ENCODE measurements at regions not wholly inside any gene's neighbourhood (a gene's known extent, or its start where the extent isn't known, plus 50 kb on each side); places are given as distances from the start of the nearest gene placed in this dataset.

- H3K9ac ChIP-seq (ENCODE audit: low read length) = no peak overlapping the region
- no peaks in the 10 kb centered on the region for H3K27me3 ChIP-seq (ENCODE audit: insufficient read depth, low read depth, low read length)
- TF ChIP-seq MXI1 (conservative IDR thresholded peaks at IDR 0.05; ENCODE audit: poor library complexity, severe bottlenecking) (no peak), EP300 (conservative IDR thresholded peaks at IDR 0.05; ENCODE audit: poor library complexity, severe bottlenecking) (no peak), REST (IDR thresholded peaks at IDR 0.05; ENCODE audit: borderline replicate concordance) (no peak), TAF1 (IDR thresholded peaks at IDR 0.05; ENCODE audit: low read depth) (no peak), CTCF (IDR thresholded peaks at IDR 0.05; ENCODE audit: poor library complexity, severe bottlenecking) (no peak), POLR2AphosphoS5 (IDR thresholded peaks at IDR 0.05) (no peak), SMC3 (conservative IDR thresholded peaks at IDR 0.05; ENCODE audit: poor library complexity) (no peak), RAD21 (conservative IDR thresholded peaks at IDR 0.05) (no peak), EZH2 (IDR thresholded peaks at IDR 0.05; ENCODE audit: borderline replicate concordance, insufficient read depth, low read length, poor library complexity, severe bottlenecking) (no peak)
- no peaks in the 10 kb centered on the region for H3K36me3 ChIP-seq (ENCODE audit: insufficient read depth, low read length)
- no peak overlapping the region for H3K4me3 ChIP-seq (ENCODE audit: low read length)
- no peaks in the 10 kb centered on the region for H4K20me1 ChIP-seq (ENCODE audit: insufficient read depth)
- no peak overlapping the region for H2AFZ ChIP-seq (ENCODE audit: low read depth, low read length)
- H3K4me2 ChIP-seq (ENCODE audit: low read length) = no peak overlapping the region
- H3K79me2 ChIP-seq (replicated peaks; ENCODE audit: insufficient read depth, low read length) = no peaks in the 10 kb centered on the region
- H3K9me3 ChIP-seq (ENCODE audit: low read length) = no peaks in the 10 kb centered on the region
- H3K27ac ChIP-seq (ENCODE audit: low read length) = no peak overlapping the region
- no peaks in the 10 kb centered on the region for H3F3A ChIP-seq (ENCODE audit: insufficient read depth, low read length, poor library complexity, severe bottlenecking)
- no peaks in the 10 kb centered on the region for H3K9me2 ChIP-seq (ENCODE audit: insufficient read depth, low read length)
Observed at GRCh38 chr16:85164838-85165516, 52.7 kb upstream of the CIBAR2 start.

- H3F3A ChIP-seq (ENCODE audit: insufficient read depth, low read length, poor library complexity, severe bottlenecking) = no peaks in the 10 kb centered on the region
- H4K20me1 ChIP-seq (ENCODE audit: insufficient read depth) = no peaks in the 10 kb centered on the region
- H3K79me2 ChIP-seq (replicated peaks; ENCODE audit: insufficient read depth, low read length) = no peaks in the 10 kb centered on the region
- no peak overlapping the region for H3K4me3 ChIP-seq (ENCODE audit: low read length)
- TF ChIP-seq EP300 (conservative IDR thresholded peaks at IDR 0.05; ENCODE audit: poor library complexity, severe bottlenecking) (no peak), CTCF (IDR thresholded peaks at IDR 0.05; ENCODE audit: poor library complexity, severe bottlenecking) (no peak), EZH2 (IDR thresholded peaks at IDR 0.05; ENCODE audit: borderline replicate concordance, insufficient read depth, low read length, poor library complexity, severe bottlenecking) (no peak), TAF1 (IDR thresholded peaks at IDR 0.05; ENCODE audit: low read depth) (no peak), SMC3 (conservative IDR thresholded peaks at IDR 0.05; ENCODE audit: poor library complexity) (no peak), RAD21 (conservative IDR thresholded peaks at IDR 0.05) (no peak), POLR2AphosphoS5 (IDR thresholded peaks at IDR 0.05) (no peak), REST (IDR thresholded peaks at IDR 0.05; ENCODE audit: borderline replicate concordance) (no peak), MXI1 (conservative IDR thresholded peaks at IDR 0.05; ENCODE audit: poor library complexity, severe bottlenecking) (no peak)
- peaks cover 7% of the 10 kb centered on the region for H3K27me3 ChIP-seq (ENCODE audit: insufficient read depth, low read depth, low read length)
- H3K27ac ChIP-seq (ENCODE audit: low read length) = no peak overlapping the region
- H3K36me3 ChIP-seq (ENCODE audit: insufficient read depth, low read length) = no peaks in the 10 kb centered on the region
- H3K9me3 ChIP-seq (ENCODE audit: low read length) = no peaks in the 10 kb centered on the region
- H2AFZ ChIP-seq (ENCODE audit: low read depth, low read length) = no peak overlapping the region
- no peaks in the 10 kb centered on the region for H3K9me2 ChIP-seq (ENCODE audit: insufficient read depth, low read length)
- no peak overlapping the region for H3K4me2 ChIP-seq (ENCODE audit: low read length)
- no peak overlapping the region for H3K9ac ChIP-seq (ENCODE audit: low read length)
Observed at GRCh38 chr16:85165781-85166180, 53.5 kb upstream of the CIBAR2 start.
